ENCODE measurements at regions not wholly inside any gene's neighbourhood (a gene's known extent, or its start where the extent isn't known, plus 50 kb on each side); places are given as distances from the start of the nearest gene placed in this dataset.
"Not testable (repeated sequence)": the region's sequence is repeated elsewhere in the genome, so short reads cannot be mapped to it uniquely, and the experiment has no call there.

- Histone ChIP-seq H3K27ac (ENCODE audit: insufficient read depth, low read length) (no peak overlapping the region), H3K4ac (ENCODE audit: low read depth, low read length) (no peak overlapping the region), H3K14ac (replicated peaks; ENCODE audit: low read depth, low read length) (no peak overlapping the region), H3K36me3 (ENCODE audit: control insufficient read depth, insufficient read depth, low read length) (no peaks in the 10 kb centered on the region), H4K91ac (ENCODE audit: insufficient read depth, low read depth, low read length) (no peak overlapping the region), H3K79me1 (ENCODE audit: low read depth in 1 of 2, low read length in 2 of 2) (no peaks in the 10 kb centered on the region), H3K4me3 (ENCODE audit: insufficient read depth, low read depth, low read length) (no peak overlapping the region), H3K56ac (ENCODE audit: extremely low read depth, insufficient read depth, low read length) (no peak overlapping the region), H3K27me3 (ENCODE audit: control insufficient read depth, insufficient read depth, low read length) (no peaks in the 10 kb centered on the region), H2BK20ac (ENCODE audit: low read depth, low read length) (no peak overlapping the region), H3K18ac (ENCODE audit: low read depth, low read length) (peak overlapping the region; percentile 44; the same call in 1 of the 2 replicates), H3K9me3 (ENCODE audit: control insufficient read depth, insufficient read depth, low read length) (no peaks in the 10 kb centered on the region), H3K9ac (ENCODE audit: low read depth, low read length) (no peak overlapping the region), H3K9me1 (ENCODE audit: insufficient read depth, low read length) (no peaks in the 10 kb centered on the region), H2BK5ac (ENCODE audit: low read depth, low read length, poor library complexity, severe bottlenecking) (no peak overlapping the region), H2AK9ac (replicated peaks; ENCODE audit: low read depth, low read length, poor library complexity) (no peak overlapping the region), H2BK120ac (ENCODE audit: low read depth, low read length) (no peak overlapping the region), H3K4me1 (ENCODE audit: control insufficient read depth, insufficient read depth, low read length) (no peaks in the 10 kb centered on the region), H3K4me2 (ENCODE audit: low read depth, low read length) (no peak overlapping the region), H2BK15ac (ENCODE audit: low read depth, low read length) (no peak overlapping the region), H4K8ac (ENCODE audit: low read depth in 2 of 2, low read length in 2 of 2) (no peak overlapping the region), H4K5ac (ENCODE audit: low read depth, low read length) (no peak overlapping the region), H2AK5ac (ENCODE audit: low read depth, low read length) (no peak overlapping the region), H2AFZ (replicated peaks; ENCODE audit: low read length, poor library complexity) (no peak overlapping the region), H4K20me1 (ENCODE audit: insufficient read depth, low read length) (no peaks in the 10 kb centered on the region), H3K23ac (ENCODE audit: low read depth, low read length) (no peak overlapping the region)
- dilution Hi-C loops (cut with HindIII; ENCODE audit: low sequenced_read_pairs, unreplicated experiment) = no loop called here
- TF ChIP-seq CEBPB (IDR thresholded peaks at IDR 0.05; ENCODE audit: low read depth, low read length) (peak; percentile 62), SMC3 (IDR thresholded peaks at IDR 0.05; ENCODE audit: low read depth, low read length) (no peak)
- intact Hi-C loops (cut with micrococcal nuclease) = no loop called here
- in situ Hi-C loops (cut with MboI; ENCODE audit: low sequenced_read_pairs) = no loop called here
- ATAC-seq (ENCODE audit: low read depth) (peak; percentile 48), DNase-seq (peak; percentile 6)
- ChIA-PET CTCF (no interaction called here), POLR2A (ENCODE audit: unreplicated experiment) (no interaction called here)
- BruUV-seq (replicated peaks) = no TSS peak
- no CpG with 5 or more reads among the region's 1 CpG for WGBS, 2 experiments (ENCODE audit: extremely low coverage in 2 of 2, insufficient read length in 1 of 2)
These were observed 74.9 kb upstream of the EPHA3 start for GRCh38 chr3:89032346-89033013.

GRCh38 chr3:89034723-89035122 lies 72.7 kb upstream of the EPHA3 start:
- H2BK5ac ChIP-seq (ENCODE audit: low read depth, low read length, poor library complexity, severe bottlenecking); H2AK9ac ChIP-seq (replicated peaks; ENCODE audit: low read depth, low read length, poor library complexity); H4K20me1 ChIP-seq (ENCODE audit: insufficient read depth, low read length); ATAC-seq (ENCODE audit: low read depth); H2BK20ac ChIP-seq (ENCODE audit: low read depth, low read length); H3K9me1 ChIP-seq (ENCODE audit: insufficient read depth, low read length); BruUV-seq (replicated peaks); H3K4me2 ChIP-seq (ENCODE audit: low read depth, low read length); H4K5ac ChIP-seq (ENCODE audit: low read depth, low read length); H3K18ac ChIP-seq (ENCODE audit: low read depth, low read length); H3K4ac ChIP-seq (ENCODE audit: low read depth, low read length); H4K91ac ChIP-seq (ENCODE audit: insufficient read depth, low read depth, low read length); H3K4me3 ChIP-seq (ENCODE audit: insufficient read depth, low read depth, low read length); CTCF ChIA-PET; in situ Hi-C loops (cut with MboI; ENCODE audit: low sequenced_read_pairs); dilution Hi-C loops (cut with HindIII; ENCODE audit: low sequenced_read_pairs, unreplicated experiment); H3K27ac ChIP-seq (ENCODE audit: insufficient read depth, low read length); H2AK5ac ChIP-seq (ENCODE audit: low read depth, low read length); H3K23ac ChIP-seq (ENCODE audit: low read depth, low read length); H4K8ac ChIP-seq (ENCODE audit: low read depth in 2 of 2, low read length in 2 of 2); H3K9me3 ChIP-seq (ENCODE audit: control insufficient read depth, insufficient read depth, low read length); H2AFZ ChIP-seq (replicated peaks; ENCODE audit: low read length, poor library complexity); H2BK120ac ChIP-seq (ENCODE audit: low read depth, low read length); H3K4me1 ChIP-seq (ENCODE audit: control insufficient read depth, insufficient read depth, low read length); DNase-seq; intact Hi-C loops (cut with micrococcal nuclease); H3K79me1 ChIP-seq (ENCODE audit: low read depth in 1 of 2, low read length in 2 of 2); H3K27me3 ChIP-seq (ENCODE audit: control insufficient read depth, insufficient read depth, low read length); H3K36me3 ChIP-seq (ENCODE audit: control insufficient read depth, insufficient read depth, low read length); H3K56ac ChIP-seq (ENCODE audit: extremely low read depth, insufficient read depth, low read length); POLR2A ChIA-PET (ENCODE audit: unreplicated experiment); H3K9ac ChIP-seq (ENCODE audit: low read depth, low read length); H3K14ac ChIP-seq (replicated peaks; ENCODE audit: low read depth, low read length); H2BK15ac ChIP-seq (ENCODE audit: low read depth, low read length): not testable (repeated sequence)
- WGBS, 2 experiments (ENCODE audit: extremely low coverage in 2 of 2, insufficient read length in 1 of 2) = no CpG with 5 or more reads among the region's 6 CpGs

Measured in IMR-90 (cell line).